ENCODE measurements at regions not wholly inside any gene's neighbourhood (a gene's known extent, or its start where the extent isn't known, plus 50 kb on each side); places are given as distances from the start of the nearest gene placed in this dataset.
"Not testable (repeated sequence)": the region's sequence is repeated elsewhere in the genome, so short reads cannot be mapped to it uniquely, and the experiment has no call there.

DNA sequence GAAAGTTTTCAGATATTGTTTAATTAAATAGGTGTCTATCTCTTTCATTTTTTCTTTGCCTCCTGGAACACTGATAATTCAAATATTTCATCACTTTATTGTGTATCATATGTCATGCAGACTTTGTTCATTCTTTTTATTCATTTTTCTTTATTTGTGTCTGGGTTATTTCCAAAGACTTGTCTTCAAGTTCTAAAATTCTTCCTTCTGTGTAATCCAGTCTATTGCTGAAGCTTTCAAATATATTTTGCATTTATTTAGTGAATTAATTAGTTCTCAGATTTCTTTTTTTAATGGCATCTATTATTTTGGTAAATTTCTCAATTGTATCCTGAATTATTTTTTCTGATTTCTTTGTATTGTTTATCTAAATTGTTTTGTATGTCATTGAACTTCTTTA is 70.1 kb downstream of the ZNF330 start:
- no peak for DNase-seq (ENCODE audit: low read depth, low spot score)
- no peak overlapping the region for H3K4me3 ChIP-seq (ENCODE audit: low read length)

GRCh38 chr4:141294306-141294705 is 73.6 kb downstream of the ZNF330 start:
- DNase-seq (ENCODE audit: low read depth, low spot score), result no peak
- H3K4me3 ChIP-seq (ENCODE audit: low read length), result no peak overlapping the region

- no peak overlapping the region for H3K4me3 ChIP-seq (ENCODE audit: low read length)
- DNase-seq (ENCODE audit: low read depth, low spot score), result no peak
These were observed 80.5 kb downstream of the ZNF330 start for GRCh38 chr4:141301216-141301615.

- H3K4me3 ChIP-seq (ENCODE audit: low read length), result no peak overlapping the region
- DNase-seq (ENCODE audit: low read depth, low spot score), result no peak
These were observed 82.2 kb downstream of the ZNF330 start for GRCh38 chr4:141302924-141303323.

DNA sequence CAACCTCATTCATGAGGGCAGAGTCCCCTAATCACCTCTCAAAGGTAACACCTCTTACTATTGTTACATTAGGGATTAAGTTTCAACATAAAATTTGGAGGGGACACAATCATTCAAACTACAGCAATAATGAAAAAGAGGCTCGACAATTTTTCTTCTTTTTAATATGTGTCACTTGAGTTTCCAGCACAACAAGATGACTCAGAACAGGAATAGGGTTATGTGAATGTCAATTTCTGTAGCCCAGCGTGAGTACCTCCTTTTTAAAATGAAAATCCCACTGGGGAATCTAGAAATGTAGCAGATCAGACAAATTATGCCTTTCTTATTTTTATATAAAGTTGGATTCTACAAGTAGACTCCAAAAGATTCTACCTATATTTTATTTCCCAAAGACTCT is 83.7 kb downstream of the ZNF330 start:
- H3K4me3 ChIP-seq (ENCODE audit: low read length), result no peak overlapping the region
- no peak for DNase-seq (ENCODE audit: low read depth, low spot score)

DNA sequence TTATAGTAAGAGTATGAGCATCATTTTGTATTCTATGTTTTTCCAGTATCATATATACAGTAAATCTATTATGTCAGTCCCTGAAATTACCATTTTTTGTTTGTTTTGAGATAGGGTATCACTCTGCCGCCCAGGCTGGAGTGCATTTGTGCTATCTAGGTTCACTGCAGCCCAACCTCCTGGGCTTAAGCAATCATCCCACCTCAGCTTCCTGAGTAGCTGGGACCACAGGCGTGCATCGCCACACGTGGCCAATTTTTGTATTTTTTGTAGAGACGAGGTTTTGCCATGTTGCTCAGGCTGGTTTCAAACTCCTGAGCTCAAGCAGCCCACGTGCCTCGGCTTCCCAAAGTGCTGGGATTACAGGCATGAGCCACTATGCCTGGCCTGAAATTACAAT is 85.6 kb downstream of the ZNF330 start:
- no peak overlapping the region for H3K4me3 ChIP-seq (ENCODE audit: low read length)
- DNase-seq (ENCODE audit: low read depth, low spot score), result peak; percentile 35

GRCh38 chr4:141307241-141307689 is 86.6 kb downstream of the ZNF330 start:
- peak; percentile 74 for DNase-seq (ENCODE audit: low read depth, low spot score)
- H3K4me3 ChIP-seq (ENCODE audit: low read length), result no peak overlapping the region

- H3K4me3 ChIP-seq (ENCODE audit: low read length), result no peak overlapping the region
- no peak for DNase-seq (ENCODE audit: low read depth, low spot score)
These were observed 89.2 kb downstream of the ZNF330 start for GRCh38 chr4:141309874-141310273.

GRCh38 chr4:141311246-141312204 is 90.8 kb downstream of the ZNF330 start:
- H3K4me3 ChIP-seq (ENCODE audit: low read length), result no peak overlapping the region
- DNase-seq (ENCODE audit: low read depth, low spot score), result no peak

- DNase-seq (ENCODE audit: low read depth, low spot score), result no peak
- no peak overlapping the region for H3K4me3 ChIP-seq (ENCODE audit: low read length)
These were observed 93.9 kb downstream of the ZNF330 start for GRCh38 chr4:141314627-141315026.

- no peak for DNase-seq (ENCODE audit: low read depth, low spot score)
- H3K4me3 ChIP-seq (ENCODE audit: low read length), result no peak overlapping the region
These were observed 108.0 kb downstream of the ZNF330 start for GRCh38 chr4:141328560-141329173.

- no peak overlapping the region for H3K4me3 ChIP-seq (ENCODE audit: low read length)
- peak; percentile 53 for DNase-seq (ENCODE audit: low read depth, low spot score)
These were observed 108.5 kb downstream of the ZNF330 start for GRCh38 chr4:141329174-141329569.

DNA sequence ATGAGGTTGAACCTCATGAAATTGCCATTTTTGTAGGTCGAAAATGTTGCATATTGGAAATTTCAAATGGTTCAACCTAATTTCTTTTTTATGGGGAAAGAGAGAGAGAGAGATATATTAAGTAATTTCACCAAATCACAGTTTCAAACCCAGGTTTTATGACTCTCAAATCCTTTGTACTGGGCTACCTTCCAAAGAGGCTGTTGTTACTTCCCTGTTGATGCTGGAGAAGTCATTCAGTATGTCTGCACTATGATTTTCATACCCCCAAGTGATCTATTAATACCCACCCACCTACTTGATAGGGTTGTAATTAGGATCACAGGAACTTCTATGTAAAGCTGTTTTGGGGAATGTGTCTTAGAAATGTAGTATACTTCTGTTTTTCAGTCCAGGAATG is 109.9 kb downstream of the ZNF330 start:
- no peak for DNase-seq (ENCODE audit: low read depth, low spot score)
- no peak overlapping the region for H3K4me3 ChIP-seq (ENCODE audit: low read length)

- no peak for DNase-seq (ENCODE audit: low read depth, low spot score)
- no peak overlapping the region for H3K4me3 ChIP-seq (ENCODE audit: low read length)
These were observed 111.1 kb downstream of the ZNF330 start for GRCh38 chr4:141331534-141332358.

GRCh38 chr4:141332359-141333181 is 111.9 kb downstream of the ZNF330 start:
- DNase-seq (ENCODE audit: low read depth, low spot score); H3K4me3 ChIP-seq (ENCODE audit: low read length): not testable (repeated sequence)

DNA sequence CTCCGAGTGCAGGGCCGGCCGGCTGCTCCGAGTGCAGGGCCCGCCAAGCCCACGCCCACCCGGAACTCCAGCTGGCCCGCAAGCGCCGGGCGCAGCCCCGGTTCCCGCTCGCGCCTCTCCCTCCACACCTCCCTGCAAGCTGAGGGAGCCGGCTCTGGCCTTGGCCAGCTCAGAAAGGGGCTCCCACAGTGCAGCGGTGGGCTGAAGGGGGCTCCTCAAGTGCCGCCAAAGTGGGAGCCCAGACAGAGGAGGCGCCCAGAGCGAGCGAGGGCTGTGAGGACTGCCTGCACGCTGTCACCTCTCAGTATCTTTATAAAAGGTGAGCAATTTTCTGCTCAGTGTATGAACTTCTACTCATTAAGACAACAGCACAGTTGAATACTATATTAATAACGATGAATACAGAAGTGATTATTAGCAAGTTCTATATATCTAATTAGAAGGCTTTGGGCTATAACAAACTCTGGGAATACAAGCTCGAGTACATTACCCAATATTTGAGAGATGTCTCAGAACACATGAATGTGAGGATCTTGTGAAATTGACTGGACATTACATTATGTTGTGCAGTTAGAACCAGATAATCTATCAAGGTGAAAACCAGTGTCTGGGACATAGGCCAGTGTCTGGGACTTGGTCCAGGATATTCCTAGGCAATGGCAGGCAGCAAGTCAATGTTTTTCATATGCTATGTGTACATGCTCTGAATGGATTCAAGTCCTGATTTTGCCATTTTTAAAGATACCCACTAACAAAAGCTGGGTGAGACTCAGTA is 112.9 kb downstream of the ZNF330 start:
- DNase-seq (ENCODE audit: low read depth, low spot score), result not testable (repeated sequence)

GRCh38 chr4:141335166-141335565 is 114.5 kb downstream of the ZNF330 start:
- no peak for DNase-seq (ENCODE audit: low read depth, low spot score)

More for the DNA sequence above, 112.9 kb downstream of the ZNF330 start:
- H3K4me3 ChIP-seq (ENCODE audit: low read length), result not testable (repeated sequence)

GRCh38 chr4:141338238-141338637 is 117.5 kb downstream of the ZNF330 start:
- DNase-seq (ENCODE audit: low read depth, low spot score), result no peak
- H3K4me3 ChIP-seq (ENCODE audit: low read length), result no peak overlapping the region

More at GRCh38 chr4:141335166-141335565, 114.5 kb downstream of the ZNF330 start:
- no peak overlapping the region for H3K4me3 ChIP-seq (ENCODE audit: low read length)
